Stimulated activated naive CD4-positive, alpha-beta T cell (primary cell): ENCODE measurements at regions not wholly inside any gene's neighbourhood (a gene's known extent, or its start where the extent isn't known, plus 50 kb on each side); places are given as distances from the start of the nearest gene placed in this dataset.

Experiments
- DNase-seq, 6 experiments: peaks; one replicate each; lab custom pipeline; 2025; lab: John Stamatoyannopoulos, UW

DNA sequence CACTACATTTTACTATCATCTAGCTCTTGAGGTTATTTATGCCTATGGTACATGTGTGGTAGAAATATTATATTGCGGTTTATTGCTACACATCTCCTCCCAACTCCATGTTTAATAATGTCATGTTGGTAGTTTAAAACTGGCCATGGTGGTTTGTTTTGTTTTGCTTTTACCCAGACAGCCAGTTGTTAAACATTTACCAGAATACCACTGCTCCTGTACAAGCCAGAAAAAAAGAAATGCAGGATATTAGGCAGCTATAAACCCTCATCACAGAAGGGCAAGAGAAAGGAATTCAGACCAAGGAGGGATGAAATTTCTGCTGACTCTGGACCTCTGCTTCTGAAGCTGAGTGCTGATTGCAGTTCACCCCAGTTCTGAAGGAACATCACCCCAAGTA lies 451.8 kb upstream of the IL12A start:
- no peak for DNase-seq

DNA sequence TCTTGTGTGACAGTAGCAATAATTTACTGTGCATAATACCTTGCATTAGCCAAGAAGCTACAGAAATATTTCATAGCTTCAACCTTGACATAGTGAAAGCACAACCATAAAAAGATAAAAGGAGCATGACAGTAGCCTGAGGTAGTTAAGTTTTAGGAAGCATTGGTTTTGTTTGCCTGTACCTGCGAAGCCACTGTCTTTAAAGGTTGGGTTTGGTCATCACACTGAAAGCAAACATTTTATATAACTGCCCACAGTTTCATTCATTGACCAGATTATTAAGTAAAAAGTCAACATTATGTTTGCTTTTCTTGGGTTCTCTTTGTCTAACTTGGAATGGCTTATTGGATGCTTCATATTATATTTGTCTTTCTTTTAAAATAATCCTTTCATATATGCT lies 450.1 kb upstream of the IL12A start:
- DNase-seq: no peak

DNA sequence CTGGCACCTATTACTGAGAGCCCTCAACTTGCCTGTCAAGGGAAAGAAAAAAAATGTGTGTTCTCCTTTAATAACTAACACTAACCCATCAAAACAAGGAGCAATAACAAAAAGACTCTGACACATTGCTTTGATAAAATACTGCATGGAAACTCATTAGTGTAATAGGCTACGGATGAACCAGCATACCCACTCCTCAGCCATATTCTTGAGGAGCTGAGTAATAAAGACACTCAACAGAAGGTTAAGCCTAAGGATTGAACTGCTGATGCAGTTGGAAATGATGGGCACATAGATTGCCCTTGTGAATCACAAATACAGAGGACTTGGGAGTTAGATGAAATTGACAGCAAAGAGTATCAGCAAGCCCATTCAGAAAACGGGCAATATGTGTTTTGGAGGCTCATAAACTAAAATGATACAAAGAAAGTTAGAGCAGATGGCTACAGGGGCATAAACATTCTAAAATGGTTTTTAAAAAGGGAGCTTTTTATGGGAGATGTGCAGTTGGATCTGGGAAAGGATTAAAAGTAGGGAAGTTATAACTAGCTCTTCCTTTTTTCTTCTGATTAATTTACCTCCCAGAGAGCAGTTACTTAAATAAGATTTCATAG lies 447.6 kb upstream of the IL12A start:
- DNase-seq: no peak

DNA sequence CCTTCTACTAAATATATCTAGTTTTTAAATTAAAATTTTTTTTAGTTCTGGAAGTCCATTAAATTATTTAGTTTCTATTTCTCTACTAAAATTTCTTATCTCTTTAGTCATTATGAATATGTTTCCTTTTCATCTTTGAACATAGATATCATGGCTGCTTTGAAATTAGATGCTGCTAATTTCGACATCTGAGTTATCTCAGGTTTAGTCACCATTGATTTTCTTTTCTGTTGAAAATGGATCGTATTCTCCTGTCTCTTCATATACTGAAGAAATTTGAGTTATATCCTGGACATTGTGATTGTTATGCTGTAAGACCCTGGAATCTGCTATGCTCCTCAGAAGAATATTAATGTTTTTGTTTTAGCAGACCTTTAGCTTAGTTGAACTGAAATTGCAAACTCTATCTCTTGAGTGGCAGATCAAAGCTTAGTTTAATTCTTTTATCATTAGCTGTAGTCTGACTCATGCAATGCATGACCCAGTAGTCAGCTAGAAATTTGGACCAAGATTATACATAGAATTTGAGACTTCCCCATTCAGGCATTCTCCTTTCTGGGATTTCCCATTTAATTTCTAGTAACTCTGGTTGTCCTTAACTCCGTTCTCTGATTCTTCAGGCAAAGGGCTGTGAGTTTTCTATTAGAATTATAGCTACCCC lies 439.8 kb upstream of the IL12A start:
- no peak for DNase-seq

DNA sequence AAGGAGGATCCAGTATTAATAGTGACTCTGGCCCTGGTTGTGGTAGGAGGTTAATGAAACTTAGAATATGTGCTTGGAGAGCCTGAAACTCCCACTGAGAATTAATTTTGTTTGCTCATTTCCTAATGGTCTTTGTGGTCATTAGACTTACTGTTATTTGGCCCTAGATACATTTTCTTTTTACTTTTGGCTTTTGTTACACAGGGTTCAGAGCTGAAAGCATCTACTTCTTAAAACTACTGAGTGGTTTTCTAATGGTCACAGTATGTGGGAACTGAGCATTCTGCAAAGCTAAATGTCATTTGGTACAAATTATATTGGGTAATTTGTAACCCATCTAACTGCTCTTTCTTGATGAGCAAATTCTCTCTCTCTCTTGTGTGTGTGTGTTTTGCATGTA lies 433.4 kb upstream of the IL12A start:
- no peak for DNase-seq

DNA sequence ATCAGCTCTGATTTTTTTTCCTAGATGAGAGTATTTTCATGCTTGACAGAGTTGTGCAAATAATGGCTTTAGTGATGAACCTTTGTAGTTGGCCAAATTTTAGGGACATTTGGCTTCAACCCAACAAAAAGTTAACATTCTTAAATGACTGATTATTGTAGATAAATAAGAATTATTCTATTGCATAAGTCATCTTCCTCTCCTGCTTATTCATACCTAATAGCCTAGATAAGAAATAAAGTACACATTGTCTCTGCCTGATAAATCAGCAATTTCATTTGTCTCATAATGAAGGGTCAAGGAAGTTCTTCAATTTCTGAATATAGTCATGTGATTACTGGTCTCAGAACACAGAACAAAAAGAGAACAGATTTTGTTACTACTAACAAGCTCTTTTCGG lies 428.9 kb upstream of the IL12A start:
- DNase-seq: no peak

DNA sequence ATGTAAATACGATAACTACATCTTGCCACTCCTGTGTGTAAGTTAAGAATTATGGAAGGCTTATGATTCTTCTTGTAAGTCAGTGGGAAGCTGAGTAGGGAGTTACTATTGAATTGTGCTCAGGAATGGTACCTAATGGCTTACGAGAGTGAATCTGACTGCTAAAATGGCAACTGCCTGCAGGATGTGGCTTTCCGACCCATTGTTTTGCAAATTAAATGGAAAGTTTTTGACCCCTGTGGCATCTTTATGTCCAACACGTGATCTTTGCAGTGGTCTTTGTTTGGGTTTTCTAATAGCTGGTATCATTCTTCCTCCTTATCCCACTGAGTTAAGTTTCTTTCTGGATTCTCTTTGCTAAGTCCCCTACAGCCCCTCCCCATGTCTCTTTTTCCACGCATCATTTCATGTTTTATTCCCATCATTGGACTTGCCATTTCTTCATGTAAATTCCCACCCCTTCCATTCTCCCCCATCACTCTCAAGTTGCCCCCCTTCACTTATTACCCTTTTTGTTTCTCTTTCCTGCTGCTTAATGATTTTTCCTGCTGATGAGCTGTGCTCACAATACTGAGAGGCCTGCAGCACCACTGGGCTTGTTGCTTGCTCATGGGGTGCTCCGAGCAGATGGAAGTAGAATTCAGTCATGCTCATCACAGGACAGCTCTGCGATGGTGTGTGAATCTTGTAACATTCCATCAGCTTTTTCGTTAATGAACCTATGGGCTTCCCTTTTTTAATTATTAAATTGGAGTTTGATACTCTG lies 428.2 kb upstream of the IL12A start:
- DNase-seq: no peak

GRCh38 chr3:159565313-159565712 lies 423.3 kb upstream of the IL12A start:
- no peak for DNase-seq

DNA sequence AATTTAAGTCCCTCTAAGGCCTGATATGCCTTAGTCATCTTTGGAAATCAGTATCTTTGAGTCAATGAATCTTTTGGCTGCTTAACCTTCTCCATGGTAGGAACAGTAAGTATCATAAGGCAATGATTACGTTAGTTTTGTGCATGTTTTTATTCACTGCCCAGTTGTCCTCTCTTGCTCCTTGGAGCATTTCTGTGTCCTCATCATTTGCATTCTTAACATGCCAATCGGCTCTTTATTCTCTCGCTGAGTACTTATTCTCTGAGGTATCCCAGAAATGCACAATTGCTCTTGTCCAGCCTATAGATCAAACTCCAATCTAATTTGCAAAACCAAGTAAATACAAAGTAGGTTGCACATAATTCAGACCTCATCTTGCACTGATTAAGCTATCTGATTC lies 405.0 kb upstream of the IL12A start:
- DNase-seq: no peak

GRCh38 chr3:159584421-159584820 lies 404.2 kb upstream of the IL12A start:
- DNase-seq: no peak

DNA sequence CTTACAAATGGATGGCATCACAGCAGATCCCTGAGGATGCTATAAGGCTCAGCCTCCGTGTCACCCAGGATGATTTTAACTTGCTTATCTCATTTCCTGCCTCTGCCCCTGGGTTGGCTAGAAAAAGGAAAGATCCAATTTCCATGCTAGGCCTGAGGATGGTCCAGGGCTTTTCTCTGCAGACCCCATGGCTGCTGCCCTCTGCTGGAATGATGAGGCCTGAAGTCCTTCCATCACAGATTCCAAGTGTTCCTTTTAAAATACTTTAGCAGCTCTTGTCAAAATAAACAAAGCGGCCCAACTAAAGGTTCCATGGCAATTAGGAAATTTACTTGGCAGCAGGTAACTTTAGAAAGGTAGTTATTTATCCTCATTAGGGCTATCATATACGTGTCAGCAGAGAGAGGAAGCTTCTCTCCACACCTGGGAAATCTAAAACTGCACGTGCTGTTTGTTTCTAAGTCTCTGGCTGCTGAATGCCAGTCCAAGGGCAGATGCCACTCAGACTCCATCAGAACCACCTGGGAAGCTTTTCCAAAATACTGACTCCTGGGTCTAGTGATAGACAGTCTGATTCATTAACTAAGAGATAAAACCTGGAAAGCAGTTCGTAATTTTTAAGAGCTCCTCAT lies 401.9 kb upstream of the IL12A start:
- no peak for DNase-seq

DNA sequence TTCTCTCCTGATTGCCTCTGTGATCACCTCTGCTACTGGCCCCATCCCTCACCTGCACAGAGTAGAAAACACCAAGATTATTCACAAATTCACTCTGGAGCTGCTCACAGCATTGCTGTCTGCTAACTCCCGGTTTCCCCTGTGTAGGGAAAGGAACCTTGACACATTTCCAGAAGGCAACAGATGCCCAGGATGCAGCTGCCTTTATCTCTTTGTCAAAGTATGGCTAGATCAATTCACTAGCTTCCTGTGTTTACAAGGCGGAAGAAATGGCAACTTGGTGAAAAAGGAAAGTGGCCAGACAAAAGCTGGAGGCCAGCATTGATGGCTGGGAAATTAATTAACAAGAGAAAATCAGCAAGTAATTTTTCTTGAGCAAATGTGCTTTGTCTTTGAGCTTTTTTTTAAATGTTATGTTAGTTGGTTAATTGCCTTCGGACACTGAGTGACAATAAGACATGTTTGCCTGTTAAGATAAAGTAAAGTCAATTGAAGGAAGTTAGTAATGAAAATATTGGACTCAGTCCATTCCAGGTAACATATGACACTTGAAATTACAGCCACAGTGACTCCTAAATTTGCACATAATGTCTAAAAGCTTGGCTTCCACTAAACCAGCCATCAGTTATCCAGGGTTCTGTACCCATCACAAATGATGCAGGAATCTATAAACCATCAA lies 394.6 kb upstream of the IL12A start:
- DNase-seq: no peak

GRCh38 chr3:159600291-159600690 lies 388.3 kb upstream of the IL12A start:
- no peak for DNase-seq

DNA sequence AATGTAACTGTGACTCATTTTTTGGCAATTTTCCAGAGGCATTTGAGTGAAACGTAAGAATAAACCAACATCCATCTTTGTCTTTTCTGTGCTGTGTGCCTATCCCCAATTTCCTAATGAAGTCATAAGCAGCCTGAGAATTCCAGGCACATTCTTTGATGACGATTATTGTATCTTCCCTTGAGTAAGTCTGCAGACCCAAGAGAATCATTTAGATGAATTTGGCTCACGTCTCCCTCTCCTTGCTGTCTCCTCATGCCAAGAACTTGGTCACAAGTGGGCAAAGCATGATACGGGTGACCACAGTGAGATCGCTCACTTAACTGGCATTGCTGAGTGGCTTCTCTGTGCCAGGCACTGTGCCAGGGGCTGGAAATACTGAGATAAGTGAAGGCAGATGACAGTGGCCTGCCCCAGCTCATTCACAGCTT lies 384.5 kb upstream of the IL12A start:
- no peak for DNase-seq

- no peak for DNase-seq
Measured at GRCh38 chr3:159605101-159605500, 383.5 kb upstream of the IL12A start.

- DNase-seq: no peak
Measured at GRCh38 chr3:159605776-159606175, 382.9 kb upstream of the IL12A start.

- DNase-seq: no peak
Measured at GRCh38 chr3:159607856-159608255, 380.8 kb upstream of the IL12A start.

GRCh38 chr3:159608311-159608710 lies 380.3 kb upstream of the IL12A start:
- no peak for DNase-seq

- no peak for DNase-seq
Measured at GRCh38 chr3:159609625-159610024, 379.0 kb upstream of the IL12A start.

GRCh38 chr3:159616234-159616825 lies 372.3 kb upstream of the IL12A start:
- DNase-seq: no peak

DNA sequence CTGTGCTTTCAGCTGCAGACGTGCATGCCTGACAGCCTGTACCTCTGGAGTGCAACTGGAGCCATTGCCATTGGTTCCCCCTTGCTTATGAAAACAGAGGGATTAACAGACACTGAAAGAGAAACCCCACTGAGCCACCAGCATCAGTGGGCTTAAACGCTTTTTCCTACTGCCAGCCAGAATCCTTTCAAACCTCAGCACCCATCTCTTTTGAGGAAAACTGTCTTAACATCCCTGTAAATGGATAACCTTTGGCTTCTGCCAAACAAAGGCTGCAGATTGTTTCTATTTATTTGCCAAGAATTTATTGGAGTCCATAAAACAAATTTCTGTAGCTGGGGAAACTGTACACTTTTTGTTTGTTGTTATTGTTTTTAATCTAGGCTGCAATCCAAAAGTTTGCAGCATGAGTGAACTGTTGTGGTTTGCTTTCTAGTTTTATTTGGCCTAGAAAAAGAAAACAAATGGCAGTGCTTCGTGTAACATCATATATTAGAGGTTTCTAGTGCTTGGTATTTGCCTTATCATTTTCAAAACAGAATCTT lies 369.2 kb upstream of the IL12A start:
- no peak for DNase-seq

DNA sequence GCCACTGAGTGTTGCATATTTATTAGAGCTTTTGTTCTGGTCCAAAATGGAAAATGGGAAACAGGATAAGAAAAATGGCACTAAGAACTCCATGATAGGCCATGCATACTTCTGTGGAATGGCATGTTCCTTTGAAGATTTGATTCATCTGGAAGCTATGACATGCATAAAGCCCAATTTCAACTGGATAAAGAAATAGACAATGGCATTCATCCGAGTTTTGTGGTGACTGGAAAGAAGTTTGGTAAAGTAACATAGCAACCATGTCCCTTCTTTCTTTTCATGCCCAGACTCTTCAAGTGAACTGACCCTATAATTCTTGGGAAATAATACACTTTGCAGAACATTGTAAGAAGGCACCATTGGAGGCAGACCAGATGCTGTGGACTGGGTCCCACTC lies 368.4 kb upstream of the IL12A start:
- DNase-seq: no peak
